ENCODE measurements at regions not wholly inside any gene's neighbourhood (a gene's known extent, or its start where the extent isn't known, plus 50 kb on each side); places are given as distances from the start of the nearest gene placed in this dataset.
A peak's percentile ranks its signal among the peaks of the same experiment; 100 is the strongest.
"Not testable (repeated sequence)": the region's sequence is repeated elsewhere in the genome, so short reads cannot be mapped to it uniquely, and the experiment has no call there.

DNA sequence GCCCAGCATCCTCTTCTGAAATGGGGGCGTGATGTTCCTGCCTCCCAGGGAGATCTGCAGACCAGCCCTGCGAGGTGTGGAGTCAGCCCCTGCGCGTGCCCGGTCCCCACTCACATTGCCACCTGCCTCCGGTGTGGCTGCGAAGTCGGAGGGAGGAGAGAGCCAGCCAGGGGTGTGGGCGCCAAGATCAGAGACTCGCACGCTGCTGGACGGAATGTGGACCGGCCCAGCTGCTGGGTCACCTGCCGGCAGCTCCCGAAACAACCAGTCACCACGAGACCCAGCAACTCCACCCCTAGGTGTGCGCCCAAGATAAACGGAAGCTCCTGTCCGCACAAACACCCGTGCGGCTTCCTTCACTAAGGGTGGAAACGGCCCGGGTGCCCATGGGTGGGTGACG is 51.1 kb upstream of the EGFL7 start:
- no peak for DNase-seq

- DNase-seq: no peak
Observed at GRCh38 chr9:136611119-136611518, 51.6 kb upstream of the EGFL7 start.

DNA sequence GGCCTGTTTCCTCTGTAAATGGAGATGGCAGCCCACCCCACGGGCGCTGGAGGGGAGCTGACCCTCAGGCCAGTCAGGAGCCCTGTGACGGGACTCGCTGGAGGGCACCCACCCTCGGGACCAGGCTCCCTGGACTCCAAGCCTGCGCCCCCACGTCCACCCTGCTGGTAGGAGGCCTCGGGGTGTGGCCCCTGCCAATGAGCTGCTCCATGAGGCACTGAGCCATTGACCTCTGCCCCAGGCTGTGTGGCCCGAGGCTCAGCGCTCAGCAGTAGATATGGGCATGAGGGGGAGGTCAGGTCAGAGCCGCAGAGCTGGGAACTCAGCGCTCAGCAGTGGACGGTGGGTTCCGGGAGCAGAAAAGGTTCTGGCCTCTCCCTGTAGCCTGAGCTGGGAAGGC is 52.3 kb upstream of the EGFL7 start:
- DNase-seq: no peak

GRCh38 chr9:136609838-136610311 is 52.8 kb upstream of the EGFL7 start:
- no peak for DNase-seq

DNA sequence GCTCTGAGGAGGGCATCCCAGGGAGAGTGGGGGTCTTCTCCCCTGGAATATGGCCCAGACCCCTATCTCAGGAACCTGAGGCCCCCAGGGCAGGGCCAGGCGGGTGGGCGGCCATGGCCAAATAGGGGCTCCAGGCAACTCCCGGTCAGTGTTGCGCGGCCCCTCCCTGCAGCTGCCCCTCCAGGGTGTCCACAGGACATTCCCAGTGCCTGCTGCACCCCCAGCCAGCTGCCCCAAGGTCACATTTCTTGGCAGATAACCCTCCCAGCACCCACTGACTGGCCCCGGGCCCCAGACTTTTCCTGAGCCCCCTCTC is 53.6 kb upstream of the EGFL7 start:
- no peak for DNase-seq

- DNase-seq: peak; percentile 17
Observed at GRCh38 chr9:136608348-136609159, 54.2 kb upstream of the EGFL7 start.

DNA sequence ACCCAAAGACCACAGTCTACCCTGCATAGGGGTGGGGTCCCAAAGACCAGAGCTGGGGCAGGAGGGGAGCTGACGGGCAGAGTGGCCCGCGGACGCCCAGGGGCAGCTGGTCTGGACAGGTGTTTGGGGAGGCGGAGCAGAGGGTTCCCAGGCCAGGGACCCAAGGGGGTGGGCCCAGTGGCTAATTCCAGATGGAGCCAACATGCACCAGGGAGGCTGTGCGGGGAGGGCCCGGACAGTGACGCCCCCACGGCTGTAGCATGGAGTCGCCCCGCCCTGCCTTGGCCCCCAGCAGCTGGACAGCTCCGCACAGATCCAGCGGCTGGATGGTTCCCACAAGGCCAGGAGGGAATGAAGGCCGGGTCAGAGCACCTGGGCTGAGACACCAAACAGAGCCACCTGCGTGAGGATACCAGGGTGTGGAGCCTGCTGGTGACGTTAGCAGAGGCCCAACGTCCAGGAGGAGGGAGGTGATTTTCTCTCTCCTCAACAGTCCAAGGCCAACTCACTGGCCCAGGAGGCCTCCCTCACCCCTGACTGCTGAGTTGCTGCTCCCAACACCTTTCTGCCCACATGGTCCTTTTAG is 55.3 kb upstream of the EGFL7 start:
- DNase-seq: no peak

DNA sequence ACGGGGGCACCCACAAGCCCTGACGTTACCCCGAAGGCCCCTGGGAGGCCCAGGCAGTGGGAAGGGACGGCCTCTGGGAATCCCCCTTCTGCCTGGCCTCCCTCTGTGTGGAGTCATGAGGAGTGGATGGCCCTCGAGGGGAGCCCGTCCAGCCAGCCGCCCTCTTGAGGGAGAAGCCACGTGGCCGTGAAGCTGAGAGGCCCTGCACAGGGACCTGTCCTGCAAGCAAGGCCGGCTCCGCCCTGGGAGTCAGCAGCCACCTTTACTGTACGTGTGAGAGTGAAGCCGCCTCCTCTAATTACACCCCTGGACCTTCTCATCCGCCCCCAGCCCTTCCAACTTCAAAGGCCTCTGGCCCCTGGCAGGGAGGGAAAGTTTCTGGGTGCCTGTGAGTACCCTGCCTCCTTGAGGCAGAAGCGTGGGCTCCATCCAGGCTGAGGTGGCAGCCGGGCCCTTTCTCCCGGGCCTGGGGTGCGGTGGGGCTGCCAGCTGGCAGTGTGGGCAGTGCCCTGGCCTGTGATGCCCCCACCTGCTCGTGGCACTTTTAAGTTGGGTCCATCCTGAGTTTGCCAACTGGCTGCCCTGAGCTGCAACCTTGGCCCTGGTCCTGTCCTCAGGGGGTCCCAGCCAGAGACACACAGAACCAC is 55.9 kb upstream of the EGFL7 start:
- DNase-seq: no peak

GRCh38 chr9:136605988-136606660 is 56.6 kb upstream of the EGFL7 start:
- DNase-seq: no peak

GRCh38 chr9:136604823-136605525 is 57.7 kb upstream of the EGFL7 start:
- peak; percentile 27 for DNase-seq

DNA sequence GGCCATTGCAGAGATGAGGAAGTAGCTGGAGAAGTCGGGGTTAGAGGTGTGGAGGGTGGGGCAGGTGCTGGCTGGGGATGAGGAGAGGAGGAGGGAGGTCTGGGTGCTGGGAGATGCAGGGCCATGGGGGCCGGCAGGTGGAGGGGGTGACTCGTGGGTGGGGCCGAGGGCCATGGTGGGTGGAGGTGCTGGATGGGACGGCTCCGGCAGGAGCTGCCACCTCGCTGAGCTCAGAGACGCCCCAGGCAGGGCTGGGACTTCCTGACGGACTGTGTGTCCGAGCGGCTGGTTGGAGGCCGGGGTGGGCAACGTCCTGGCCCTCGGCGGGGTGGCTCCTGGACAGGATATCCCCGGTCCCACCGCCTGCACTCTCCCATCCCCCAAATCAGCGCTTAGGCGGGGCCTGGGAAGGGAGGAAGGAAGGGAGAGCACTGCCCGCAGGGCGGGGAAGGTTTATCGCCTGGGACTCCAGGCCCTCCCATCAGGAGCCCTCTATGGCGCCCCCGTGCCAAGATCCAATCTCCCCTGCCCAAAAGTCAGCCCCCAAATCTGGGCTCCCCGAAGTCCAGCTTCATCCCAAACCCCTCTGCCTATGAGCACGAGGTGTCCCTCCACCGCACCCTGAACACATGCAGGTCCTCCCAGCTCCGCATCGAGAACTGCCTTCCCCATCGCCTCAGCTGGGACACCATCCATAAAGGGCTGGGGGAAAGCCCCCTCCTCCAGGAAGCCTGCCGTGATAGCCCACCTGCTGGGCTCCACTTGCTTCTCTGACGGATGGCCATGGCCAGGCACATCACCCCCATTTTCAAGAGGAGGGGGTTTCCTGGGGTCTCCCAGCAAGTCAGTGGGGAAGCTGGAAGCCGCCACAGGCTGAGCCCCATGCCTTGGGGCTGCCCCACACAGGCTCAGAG is 58.3 kb upstream of the NOTCH1 start:
- DNase-seq: no peak

DNA sequence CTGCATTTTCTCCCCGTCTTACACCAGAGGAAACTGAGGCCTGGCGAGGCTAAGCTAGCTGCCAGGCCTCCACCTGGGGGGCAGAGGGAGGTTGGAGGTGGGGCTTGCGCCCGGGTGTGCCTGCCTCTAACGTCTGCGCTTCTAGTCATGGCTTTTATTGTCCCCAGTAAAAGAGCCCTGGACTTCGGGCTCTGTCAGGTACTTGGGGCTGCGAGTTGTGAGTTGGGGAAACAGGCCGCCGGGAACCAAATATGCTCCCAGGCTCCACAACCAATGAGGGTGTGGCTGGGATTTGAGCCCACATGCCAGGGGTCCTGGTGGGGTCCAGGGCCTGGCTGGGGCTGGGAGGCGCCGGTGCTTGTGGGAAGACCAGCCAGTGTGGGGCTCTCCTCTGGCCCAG is 57.4 kb upstream of the NOTCH1 start:
- no peak for DNase-seq

DNA sequence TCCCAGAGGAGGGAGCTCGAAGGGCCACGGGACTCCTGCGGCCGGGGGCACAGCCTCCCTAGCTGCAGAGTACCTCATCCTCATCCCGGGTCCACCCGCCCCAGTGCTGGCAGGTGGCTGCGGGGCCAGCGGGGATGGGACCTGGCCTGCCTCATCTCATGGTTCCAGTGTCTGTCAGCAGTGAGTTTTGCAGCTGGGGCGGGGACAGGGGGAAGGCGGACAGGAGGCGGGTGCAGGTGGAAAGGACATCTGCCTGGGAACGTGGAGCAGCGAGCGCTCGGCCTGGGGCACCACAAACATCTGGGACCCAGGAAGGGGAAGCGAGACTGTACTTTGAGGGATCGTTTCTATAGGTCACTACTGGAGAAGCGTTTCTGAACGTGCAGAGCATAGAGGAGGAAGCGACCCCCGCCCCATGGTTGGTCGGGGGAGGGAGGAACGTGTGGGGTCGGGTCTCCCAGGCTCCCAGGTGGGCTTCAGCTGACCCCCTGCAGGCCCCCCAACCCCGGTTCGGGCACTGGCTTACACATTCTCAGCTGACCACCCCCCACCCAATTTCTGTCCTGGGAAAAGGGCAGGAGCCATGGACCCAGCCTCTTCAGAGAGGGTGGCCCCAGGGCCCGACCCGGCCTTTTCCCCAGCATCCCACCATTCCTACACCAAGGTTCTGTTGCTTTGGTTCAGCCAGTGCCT is 56.5 kb upstream of the NOTCH1 start:
- DNase-seq: no peak

GRCh38 chr9:136601250-136601973 is 55.6 kb upstream of the NOTCH1 start:
- DNase-seq: not testable (repeated sequence)

GRCh38 chr9:136599811-136600660 is 54.2 kb upstream of the NOTCH1 start:
- DNase-seq: no peak

DNA sequence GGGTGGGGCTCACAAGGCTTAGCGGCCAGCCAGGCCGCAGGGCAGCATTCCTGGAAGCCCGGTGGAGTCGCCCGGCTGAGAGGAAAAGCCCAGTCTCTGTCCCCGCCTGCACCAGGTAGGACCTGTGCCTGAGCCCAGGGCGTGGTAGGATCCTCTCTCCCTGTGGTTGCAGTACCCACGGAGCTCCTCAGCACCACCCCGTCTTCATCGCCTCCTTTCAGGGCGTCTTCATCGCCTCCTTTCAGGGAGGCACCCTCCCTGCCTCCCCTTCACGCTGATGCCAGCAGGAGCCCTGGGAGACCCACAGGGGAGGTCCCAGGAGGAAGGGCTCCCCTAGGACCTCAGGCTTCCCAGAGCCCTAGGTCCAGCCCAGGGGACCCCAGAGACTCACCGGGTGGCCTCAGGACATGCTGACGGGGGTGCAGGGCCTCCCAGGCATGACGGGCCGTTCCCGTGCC is 53.3 kb upstream of the NOTCH1 start:
- no peak for DNase-seq

- not testable (repeated sequence) for DNase-seq
Observed at GRCh38 chr9:136598390-136599073, 52.7 kb upstream of the NOTCH1 start.

DNA sequence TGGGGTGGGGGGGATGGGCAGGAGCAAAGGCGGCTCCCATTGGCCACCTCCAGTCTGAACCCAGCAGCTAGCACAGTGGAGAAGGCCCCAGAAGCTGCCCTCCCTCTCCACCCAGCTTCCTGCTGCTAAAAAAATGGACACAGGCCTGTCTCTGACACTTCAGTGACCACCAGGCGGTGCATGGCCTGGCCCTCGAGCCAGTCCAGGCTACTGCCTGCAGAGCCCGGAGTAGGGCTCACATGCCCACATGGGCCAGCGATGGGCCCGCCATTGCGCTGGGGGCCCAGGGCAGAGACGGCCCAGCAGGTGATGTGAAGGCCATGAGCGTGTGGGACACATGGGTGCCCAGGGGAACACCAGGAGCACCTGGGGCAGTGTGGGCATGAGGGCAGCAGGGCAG is 52.1 kb upstream of the NOTCH1 start:
- DNase-seq: no peak
